ENCODE measurements at regions not wholly inside any gene's neighbourhood (a gene's known extent, or its start where the extent isn't known, plus 50 kb on each side); places are given as distances from the start of the nearest gene placed in this dataset.
"Not testable (repeated sequence)": the region's sequence is repeated elsewhere in the genome, so short reads cannot be mapped to it uniquely, and the experiment has no call there.

GRCh38 chr2:14999114-14999661 is 366.7 kb downstream of the LRATD1 start:
- no peak for TF ChIP-seq CTCF (conservative IDR thresholded peaks at IDR 0.05)
- TF ChIP-seq ZFX (IDR thresholded peaks at IDR 0.05) = no peak
- no peak overlapping the region for H3K27ac ChIP-seq

DNA sequence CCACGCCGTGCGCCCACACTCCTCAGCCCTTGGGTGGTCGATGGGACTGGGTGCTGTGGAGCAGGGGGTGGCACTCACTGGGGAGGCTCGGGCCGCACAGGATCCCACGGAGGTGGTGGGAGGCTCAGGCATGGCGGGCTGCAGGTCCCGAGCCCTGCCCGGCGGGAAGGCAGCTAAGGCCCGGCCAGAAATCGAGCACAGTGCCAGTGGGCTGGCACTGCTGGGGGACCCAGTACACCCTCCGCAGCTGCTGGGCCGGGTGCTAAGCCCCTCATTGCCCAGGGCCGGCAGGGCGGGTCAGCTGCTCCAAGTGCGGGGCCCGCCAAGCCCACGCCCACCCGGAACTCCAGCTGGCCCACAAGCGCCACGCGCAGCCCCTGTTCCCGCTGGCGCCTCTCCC is 370.0 kb downstream of the LRATD1 start:
- H3K27ac ChIP-seq = not testable (repeated sequence)

DNA sequence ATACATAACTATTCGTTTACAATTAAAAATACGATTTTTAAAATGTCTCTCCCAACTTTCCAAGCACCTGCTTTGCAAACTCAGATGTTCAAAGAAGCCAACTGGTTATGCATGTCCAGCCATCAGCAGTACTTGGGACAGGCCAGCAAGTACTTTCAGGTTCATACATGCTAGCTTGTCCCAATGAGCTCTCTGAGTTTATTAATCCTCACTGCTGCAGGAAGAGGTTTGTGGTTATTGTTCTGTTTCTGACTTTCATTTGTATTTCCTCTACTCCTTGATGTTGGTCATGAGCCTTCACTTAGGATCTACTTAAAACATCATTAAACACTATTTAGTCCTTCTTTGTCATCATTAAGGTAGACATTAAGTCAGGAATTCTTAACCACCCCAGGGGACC is 374.1 kb downstream of the LRATD1 start:
- H3K27ac ChIP-seq = no peak overlapping the region
- TF ChIP-seq ZFX (IDR thresholded peaks at IDR 0.05) = no peak
- no peak for TF ChIP-seq CTCF (conservative IDR thresholded peaks at IDR 0.05)

DNA sequence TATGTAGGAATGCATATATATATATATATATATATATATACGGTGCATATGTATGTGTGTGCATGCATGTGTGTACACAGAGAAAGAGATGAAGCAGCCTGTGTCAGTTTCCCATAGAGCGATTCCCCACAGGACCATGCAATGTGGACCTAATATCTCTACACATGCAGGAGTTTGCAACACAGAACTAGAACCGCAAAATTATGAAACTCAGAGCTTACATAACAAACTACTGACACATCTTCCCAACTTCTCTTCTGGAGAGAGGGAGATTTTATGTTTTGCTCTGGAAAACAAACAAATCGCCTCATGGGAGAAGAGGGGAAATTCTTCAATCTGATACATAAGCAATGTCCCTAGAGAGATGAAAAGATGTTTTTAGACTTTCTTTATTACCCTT is 377.2 kb downstream of the LRATD1 start:
- no peak for TF ChIP-seq CTCF (conservative IDR thresholded peaks at IDR 0.05)
- TF ChIP-seq ZFX (IDR thresholded peaks at IDR 0.05) = no peak
- no peak overlapping the region for H3K27ac ChIP-seq

- TF ChIP-seq CTCF (conservative IDR thresholded peaks at IDR 0.05) = no peak
- no peak for TF ChIP-seq ZFX (IDR thresholded peaks at IDR 0.05)
- no peak overlapping the region for H3K27ac ChIP-seq
These were observed 377.8 kb downstream of the LRATD1 start for GRCh38 chr2:15010346-15010745.

GRCh38 chr2:15018814-15019213 is 386.3 kb downstream of the LRATD1 start:
- TF ChIP-seq CTCF (conservative IDR thresholded peaks at IDR 0.05) (no peak), ZFX (IDR thresholded peaks at IDR 0.05) (no peak)
- no peak overlapping the region for H3K27ac ChIP-seq

DNA sequence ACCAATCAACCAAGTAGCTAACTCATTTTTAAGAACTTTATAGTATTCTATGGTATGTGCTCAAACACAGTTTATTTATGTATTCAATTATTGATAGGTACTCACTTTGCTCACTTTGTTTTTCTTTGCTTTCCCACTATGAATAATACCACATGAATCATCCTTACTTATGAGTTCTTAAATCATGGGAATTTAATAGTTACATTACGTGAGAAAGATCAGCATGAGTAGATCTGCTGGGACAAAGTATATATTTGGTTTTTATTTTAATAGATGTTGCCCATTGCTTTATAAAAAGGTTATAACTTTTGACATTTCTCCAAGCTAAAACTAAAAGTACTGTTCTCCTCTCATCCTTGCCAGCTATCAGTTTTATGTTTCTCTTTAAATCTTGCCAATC is 390.7 kb downstream of the LRATD1 start:
- no peak overlapping the region for H3K27ac ChIP-seq
- no peak for TF ChIP-seq ZFX (IDR thresholded peaks at IDR 0.05)
- TF ChIP-seq CTCF (conservative IDR thresholded peaks at IDR 0.05) = no peak

DNA sequence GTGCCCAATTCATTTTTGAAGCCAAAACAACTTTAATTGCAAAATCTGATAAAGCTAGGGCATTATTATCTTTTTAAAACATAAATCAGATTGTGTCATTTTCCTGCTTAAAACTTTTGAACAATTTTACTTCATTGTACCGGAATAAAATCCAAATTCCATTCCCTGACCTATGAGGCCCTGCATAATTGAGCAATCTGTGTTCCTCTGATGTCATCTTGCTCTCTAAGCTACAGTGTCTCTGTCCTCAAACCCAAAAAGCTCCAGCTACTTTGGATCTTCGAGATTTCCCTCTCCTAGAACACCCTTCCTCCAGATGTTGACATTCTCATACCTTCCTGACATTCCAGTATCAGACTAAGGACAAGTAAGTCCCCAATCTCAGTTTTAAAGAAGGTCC is 395.9 kb downstream of the LRATD1 start:
- no peak overlapping the region for H3K27ac ChIP-seq
- TF ChIP-seq CTCF (conservative IDR thresholded peaks at IDR 0.05) = no peak
- no peak for TF ChIP-seq ZFX (IDR thresholded peaks at IDR 0.05)

All from C4-2B (cell line).